Uterus (tissue), 2 donors: ENCODE measurements at regions not wholly inside any gene's neighbourhood (a gene's known extent, or its start where the extent isn't known, plus 50 kb on each side); places are given as distances from the start of the nearest gene placed in this dataset.

Source experiments
- POLR2A ChIP-seq, 2 donors: fragments of 450-650 bp; IDR thresholded peaks; one replicate each; pipeline ENCODE4 v1.6.1; 2016; ENCODE audit warnings: antibody characterized with exemption in 2 of 2, mild to moderate bottlenecking in 1 of 2, moderate library complexity in 1 of 2
- TF ChIP-seq, protein P1 (sequence below), 4 experiments: fragments of 200-600 bp in 2 of 4; fragments of 450-650 bp in 2 of 4; sonication (generic) in 2 of 4; IDR thresholded peaks; one replicate each; pipeline ENCODE4 v1.5.1; 2016 to 2019; ENCODE audit warnings: antibody characterized with exemption in 4 of 4, mild to moderate bottlenecking in 2 of 4, moderate library complexity in 1 of 4

DNA sequence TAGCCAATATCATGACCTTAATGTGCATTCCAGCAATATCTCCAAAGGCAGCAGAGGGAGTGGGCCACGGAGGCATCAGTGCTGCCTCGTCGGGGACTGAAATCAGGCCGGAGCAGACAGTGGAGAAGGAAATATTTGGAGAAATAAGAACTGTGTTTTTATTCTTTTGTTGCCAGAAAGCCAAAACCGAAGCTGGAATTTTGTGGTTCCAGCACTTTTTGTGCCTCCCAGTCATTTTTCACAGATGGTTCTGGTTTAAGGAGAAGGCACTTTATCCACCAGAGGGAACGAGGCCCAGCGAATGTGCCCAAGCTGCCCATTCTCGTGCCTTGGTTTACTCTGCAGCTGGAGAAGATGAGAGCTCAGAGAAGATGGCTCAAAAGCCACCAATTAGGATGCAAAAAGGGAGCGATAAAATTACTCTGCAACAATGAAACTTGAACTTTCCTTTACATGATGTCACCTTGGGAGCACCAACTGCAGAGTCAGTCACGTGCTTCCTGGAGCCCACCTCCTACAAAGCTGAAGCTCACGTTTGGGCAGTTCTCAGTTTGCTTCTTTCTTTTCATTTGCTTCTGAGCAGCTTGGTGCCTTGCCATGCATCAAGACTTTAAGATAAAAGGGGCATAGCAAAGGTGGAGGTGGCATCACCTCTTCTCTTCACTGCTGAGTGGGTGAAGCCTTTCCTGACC is 288.7 kb downstream of the LPIN1 start:
- TF ChIP-seq, protein P1, sequence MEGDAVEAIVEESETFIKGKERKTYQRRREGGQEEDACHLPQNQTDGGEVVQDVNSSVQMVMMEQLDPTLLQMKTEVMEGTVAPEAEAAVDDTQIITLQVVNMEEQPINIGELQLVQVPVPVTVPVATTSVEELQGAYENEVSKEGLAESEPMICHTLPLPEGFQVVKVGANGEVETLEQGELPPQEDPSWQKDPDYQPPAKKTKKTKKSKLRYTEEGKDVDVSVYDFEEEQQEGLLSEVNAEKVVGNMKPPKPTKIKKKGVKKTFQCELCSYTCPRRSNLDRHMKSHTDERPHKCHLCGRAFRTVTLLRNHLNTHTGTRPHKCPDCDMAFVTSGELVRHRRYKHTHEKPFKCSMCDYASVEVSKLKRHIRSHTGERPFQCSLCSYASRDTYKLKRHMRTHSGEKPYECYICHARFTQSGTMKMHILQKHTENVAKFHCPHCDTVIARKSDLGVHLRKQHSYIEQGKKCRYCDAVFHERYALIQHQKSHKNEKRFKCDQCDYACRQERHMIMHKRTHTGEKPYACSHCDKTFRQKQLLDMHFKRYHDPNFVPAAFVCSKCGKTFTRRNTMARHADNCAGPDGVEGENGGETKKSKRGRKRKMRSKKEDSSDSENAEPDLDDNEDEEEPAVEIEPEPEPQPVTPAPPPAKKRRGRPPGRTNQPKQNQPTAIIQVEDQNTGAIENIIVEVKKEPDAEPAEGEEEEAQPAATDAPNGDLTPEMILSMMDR (IDR thresholded peaks at IDR 0.05): no peak
- no peak for TF ChIP-seq POLR2A (IDR thresholded peaks at IDR 0.05)
